ENCODE measurements at regions not wholly inside any gene's neighbourhood (a gene's known extent, or its start where the extent isn't known, plus 50 kb on each side); places are given as distances from the start of the nearest gene placed in this dataset.

- TF ChIP-seq, protein P1, sequence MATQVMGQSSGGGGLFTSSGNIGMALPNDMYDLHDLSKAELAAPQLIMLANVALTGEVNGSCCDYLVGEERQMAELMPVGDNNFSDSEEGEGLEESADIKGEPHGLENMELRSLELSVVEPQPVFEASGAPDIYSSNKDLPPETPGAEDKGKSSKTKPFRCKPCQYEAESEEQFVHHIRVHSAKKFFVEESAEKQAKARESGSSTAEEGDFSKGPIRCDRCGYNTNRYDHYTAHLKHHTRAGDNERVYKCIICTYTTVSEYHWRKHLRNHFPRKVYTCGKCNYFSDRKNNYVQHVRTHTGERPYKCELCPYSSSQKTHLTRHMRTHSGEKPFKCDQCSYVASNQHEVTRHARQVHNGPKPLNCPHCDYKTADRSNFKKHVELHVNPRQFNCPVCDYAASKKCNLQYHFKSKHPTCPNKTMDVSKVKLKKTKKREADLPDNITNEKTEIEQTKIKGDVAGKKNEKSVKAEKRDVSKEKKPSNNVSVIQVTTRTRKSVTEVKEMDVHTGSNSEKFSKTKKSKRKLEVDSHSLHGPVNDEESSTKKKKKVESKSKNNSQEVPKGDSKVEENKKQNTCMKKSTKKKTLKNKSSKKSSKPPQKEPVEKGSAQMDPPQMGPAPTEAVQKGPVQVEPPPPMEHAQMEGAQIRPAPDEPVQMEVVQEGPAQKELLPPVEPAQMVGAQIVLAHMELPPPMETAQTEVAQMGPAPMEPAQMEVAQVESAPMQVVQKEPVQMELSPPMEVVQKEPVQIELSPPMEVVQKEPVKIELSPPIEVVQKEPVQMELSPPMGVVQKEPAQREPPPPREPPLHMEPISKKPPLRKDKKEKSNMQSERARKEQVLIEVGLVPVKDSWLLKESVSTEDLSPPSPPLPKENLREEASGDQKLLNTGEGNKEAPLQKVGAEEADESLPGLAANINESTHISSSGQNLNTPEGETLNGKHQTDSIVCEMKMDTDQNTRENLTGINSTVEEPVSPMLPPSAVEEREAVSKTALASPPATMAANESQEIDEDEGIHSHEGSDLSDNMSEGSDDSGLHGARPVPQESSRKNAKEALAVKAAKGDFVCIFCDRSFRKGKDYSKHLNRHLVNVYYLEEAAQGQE (IDR thresholded peaks at IDR 0.05; ENCODE audit: insufficient read depth in 1 of 2, low read depth in 2 of 2, low read length in 2 of 2) = no peak
- TF ChIP-seq FOXP2 (optimal IDR thresholded peaks at IDR 0.05; ENCODE audit: borderline replicate concordance, extremely low read depth, extremely low read length, insufficient read depth) (no peak), POLR2AphosphoS5 (IDR thresholded peaks at IDR 0.05; ENCODE audit: low read depth, low read length) (no peak)
Observed at GRCh38 chr3:181604267-181604666, 107.5 kb upstream of the SOX2 start.

DNA sequence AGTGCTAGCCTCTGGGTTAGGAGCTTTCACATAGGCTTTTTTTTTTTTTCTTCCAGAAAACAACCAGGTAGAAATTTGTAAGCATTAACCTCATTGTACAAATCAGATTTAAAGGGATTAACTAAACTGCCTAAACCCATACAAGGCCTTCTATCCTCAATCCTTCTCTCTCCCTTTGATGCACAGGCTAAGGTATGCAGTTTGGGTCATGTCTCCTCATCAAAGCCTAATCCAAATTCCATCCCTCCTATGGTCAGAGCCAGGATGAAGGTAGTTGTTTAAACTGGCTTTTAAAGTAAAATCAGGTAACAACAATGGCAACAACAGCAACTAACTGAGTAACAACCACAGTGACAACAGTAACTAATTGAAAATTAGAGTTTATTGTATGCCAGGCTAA is 115.6 kb upstream of the SOX2 start:
- TF ChIP-seq TAF1 (IDR thresholded peaks at IDR 0.05; ENCODE audit: borderline replicate concordance, insufficient read depth, low read length) (no peak), FOXP2 (optimal IDR thresholded peaks at IDR 0.05; ENCODE audit: borderline replicate concordance, extremely low read depth, extremely low read length, insufficient read depth) (no peak), POLR2AphosphoS5 (IDR thresholded peaks at IDR 0.05; ENCODE audit: low read depth, low read length) (no peak), SIN3A (IDR thresholded peaks at IDR 0.05; ENCODE audit: borderline replicate concordance, insufficient read depth, low read length) (no peak)
- TF ChIP-seq, protein P1 (IDR thresholded peaks at IDR 0.05; ENCODE audit: insufficient read depth in 1 of 2, low read depth in 2 of 2, low read length in 2 of 2) = no peak

DNA sequence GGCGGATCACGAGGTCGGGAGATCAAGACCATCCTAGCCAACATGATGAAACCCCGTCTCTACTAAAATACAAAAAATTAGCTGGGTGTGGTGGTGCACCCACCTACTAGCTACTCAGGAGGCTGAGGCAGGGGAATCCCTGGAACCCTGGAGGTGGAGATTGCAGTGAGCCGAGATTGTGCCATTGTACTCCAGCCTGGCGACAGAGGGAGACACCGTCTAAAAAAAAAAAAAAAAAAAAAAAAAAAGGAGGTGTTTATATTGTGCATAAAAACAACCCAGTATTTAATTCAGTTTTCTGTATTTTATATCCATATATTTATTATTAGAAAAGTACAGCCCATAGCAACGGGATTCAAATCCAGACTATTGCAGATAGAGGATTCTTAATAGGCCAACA is 129.1 kb upstream of the SOX2 start:
- TF ChIP-seq TAF1 (IDR thresholded peaks at IDR 0.05; ENCODE audit: borderline replicate concordance, insufficient read depth, low read length) (no peak), FOXP2 (optimal IDR thresholded peaks at IDR 0.05; ENCODE audit: borderline replicate concordance, extremely low read depth, extremely low read length, insufficient read depth) (no peak), SIN3A (IDR thresholded peaks at IDR 0.05; ENCODE audit: borderline replicate concordance, insufficient read depth, low read length) (no peak), POLR2AphosphoS5 (IDR thresholded peaks at IDR 0.05; ENCODE audit: low read depth, low read length) (no peak)
- TF ChIP-seq, protein P1 (IDR thresholded peaks at IDR 0.05; ENCODE audit: insufficient read depth in 1 of 2, low read depth in 2 of 2, low read length in 2 of 2) = no peak

GRCh38 chr3:181581656-181582055 is 130.1 kb upstream of the SOX2 start:
- no peak for TF ChIP-seq FOXP2 (optimal IDR thresholded peaks at IDR 0.05; ENCODE audit: borderline replicate concordance, extremely low read depth, extremely low read length, insufficient read depth)

DNA sequence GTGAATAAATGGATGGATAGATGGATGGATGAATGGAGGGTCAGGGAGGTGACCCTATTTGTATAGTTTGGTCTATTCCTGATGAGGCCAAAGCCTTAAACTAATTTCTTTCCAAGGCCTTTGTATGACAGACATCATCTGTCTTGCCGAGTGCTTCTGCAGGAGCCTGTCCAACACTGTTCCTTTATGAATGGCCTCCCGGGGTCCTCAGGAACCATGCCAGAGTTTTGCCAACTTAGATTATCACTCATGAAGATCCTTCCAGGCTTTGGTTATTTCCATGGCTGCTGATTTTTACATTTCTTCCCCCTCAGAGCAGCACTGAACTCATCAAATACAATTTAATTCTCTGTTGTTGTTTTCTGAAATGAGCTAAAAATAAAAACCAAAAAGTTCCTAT is 133.0 kb upstream of the SOX2 start:
- no peak for TF ChIP-seq SIN3A (IDR thresholded peaks at IDR 0.05; ENCODE audit: borderline replicate concordance, insufficient read depth, low read length)
- no peak for TF ChIP-seq FOXP2 (optimal IDR thresholded peaks at IDR 0.05; ENCODE audit: borderline replicate concordance, extremely low read depth, extremely low read length, insufficient read depth)
- TF ChIP-seq POLR2AphosphoS5 (IDR thresholded peaks at IDR 0.05; ENCODE audit: low read depth, low read length) = no peak
- no peak for TF ChIP-seq TAF1 (IDR thresholded peaks at IDR 0.05; ENCODE audit: borderline replicate concordance, insufficient read depth, low read length)
- TF ChIP-seq, protein P1 (IDR thresholded peaks at IDR 0.05; ENCODE audit: insufficient read depth in 1 of 2, low read depth in 2 of 2, low read length in 2 of 2) = no peak

Measured in PFSK-1 (cell line).